Adrenal gland (tissue), 9 donors: ENCODE measurements at regions not wholly inside any gene's neighbourhood (a gene's known extent, or its start where the extent isn't known, plus 50 kb on each side); places are given as distances from the start of the nearest gene placed in this dataset.

Experiments used
- DNase-seq, 7 donors: peaks; one replicate each; pipeline ENCODE4 v3.0.0-alpha.2; 2019 to 2020
- H3K27ac ChIP-seq, 5 donors: fragments of 200-600 bp; sonication (generic) in 4 of 5; 1 replicate in 3 of 5; 2 replicates in 2 of 5; pipeline versions ENCODE4 v1.5.1 to v1.8.0; 2016 to 2020; ENCODE audit warnings: mild to moderate bottlenecking in 1 of 5
- H3K27me3 ChIP-seq: fragments of 200-600 bp; 2 replicates; pipeline ENCODE4 v1.8.0; 2021
- H3K36me3 ChIP-seq, 2 donors: fragments of 200-600 bp; replicated peaks in 1 of 2; 1 replicate in 1 of 2; 2 replicates in 1 of 2; pipeline versions ENCODE4 v1.5.1 to v1.8.0; 2018 to 2022
- H3K4me1 ChIP-seq, 2 donors: fragments of 200-600 bp; replicated peaks in 1 of 2; 1 replicate in 1 of 2; 2 replicates in 1 of 2; pipeline versions ENCODE4 v1.5.1 to v1.8.0; 2018 to 2021
- H3K4me3 ChIP-seq, 4 donors: fragments of 200-600 bp; sonication (generic) in 3 of 4; one replicate each; pipeline ENCODE4 v1.5.1; 2016 to 2018
- H3K9me3 ChIP-seq, 3 donors: fragments of 200-600 bp; sonication (generic) in 1 of 3; replicated peaks in 1 of 3; 1 replicate in 2 of 3; 2 replicates in 1 of 3; pipeline versions ENCODE4 v1.5.1 to v1.8.0; 2016 to 2021
- POLR2A ChIP-seq, 2 donors: fragments of 450-650 bp; IDR thresholded peaks; one replicate each; pipeline ENCODE4 v1.6.1; 2017; ENCODE audit warnings: antibody characterized with exemption in 2 of 2, mild to moderate bottlenecking in 2 of 2, moderate library complexity in 1 of 2
- WGBS, 4 donors: extraction: QIAGEN DNeasy Blood & Tissue Kit in 2 of 4; methylation state at CpG; one replicate each; pipeline versions ENCODE4 v1.1.5 to v1.1.7; 2013 to 2017; 5-methylcytosine and 5-hydroxymethylcytosine counted together
- intact Hi-C, 2 donors: fragments of 100-400 bp; cut with DNase I; formaldehyde crosslinking; loops; one replicate each; pipeline versions ENCODE4 v1.14.1 to v1.15.0; 2022 to 2023
- TF ChIP-seq, protein P1 (sequence below), 6 experiments: fragments of 450-650 bp in 4 of 6; fragments of 200-600 bp in 2 of 6; sonication (generic) in 1 of 6; IDR thresholded peaks; 1 replicate in 5 of 6; 2 replicates in 1 of 6; pipeline versions ENCODE4 v1.5.1 to v1.8.0; 2016 to 2021; ENCODE audit warnings: antibody characterized with exemption in 6 of 6, mild to moderate bottlenecking in 2 of 6, moderate library complexity in 1 of 6
- donor health status: healthy with polysubstance abuse.
- donor health status: Bipolar disorder and iron deficiency.
- donor health status: DM: yes; HTN: yes; CAD: no.
- donor health status: DM: no; HTN: no; CAD: no.
- donor health status: DM: no; HTN: no; CAD: no.

DNA sequence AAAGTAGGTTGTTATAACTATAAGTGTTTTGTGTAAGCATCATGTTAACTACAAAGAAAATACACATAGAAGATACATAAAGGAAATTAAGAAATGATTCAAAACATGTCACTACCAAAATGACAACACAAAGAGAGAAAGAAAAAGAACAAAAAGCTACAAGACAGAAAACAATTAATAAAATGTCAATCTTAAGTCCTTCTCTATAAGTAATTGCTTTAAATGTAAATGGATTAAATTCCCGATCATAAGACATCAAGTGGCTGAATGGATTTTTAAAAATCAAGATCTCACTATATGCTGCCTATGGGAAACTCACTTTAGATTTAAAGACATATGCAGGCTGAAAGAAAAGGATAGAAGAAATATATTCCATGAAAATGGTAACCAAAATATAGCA is 232.3 kb upstream of the NFIA start:
- DNase-seq = no peak
- TF ChIP-seq, protein P1, sequence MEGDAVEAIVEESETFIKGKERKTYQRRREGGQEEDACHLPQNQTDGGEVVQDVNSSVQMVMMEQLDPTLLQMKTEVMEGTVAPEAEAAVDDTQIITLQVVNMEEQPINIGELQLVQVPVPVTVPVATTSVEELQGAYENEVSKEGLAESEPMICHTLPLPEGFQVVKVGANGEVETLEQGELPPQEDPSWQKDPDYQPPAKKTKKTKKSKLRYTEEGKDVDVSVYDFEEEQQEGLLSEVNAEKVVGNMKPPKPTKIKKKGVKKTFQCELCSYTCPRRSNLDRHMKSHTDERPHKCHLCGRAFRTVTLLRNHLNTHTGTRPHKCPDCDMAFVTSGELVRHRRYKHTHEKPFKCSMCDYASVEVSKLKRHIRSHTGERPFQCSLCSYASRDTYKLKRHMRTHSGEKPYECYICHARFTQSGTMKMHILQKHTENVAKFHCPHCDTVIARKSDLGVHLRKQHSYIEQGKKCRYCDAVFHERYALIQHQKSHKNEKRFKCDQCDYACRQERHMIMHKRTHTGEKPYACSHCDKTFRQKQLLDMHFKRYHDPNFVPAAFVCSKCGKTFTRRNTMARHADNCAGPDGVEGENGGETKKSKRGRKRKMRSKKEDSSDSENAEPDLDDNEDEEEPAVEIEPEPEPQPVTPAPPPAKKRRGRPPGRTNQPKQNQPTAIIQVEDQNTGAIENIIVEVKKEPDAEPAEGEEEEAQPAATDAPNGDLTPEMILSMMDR (IDR thresholded peaks at IDR 0.05) = no peak
- no peak for TF ChIP-seq POLR2A (IDR thresholded peaks at IDR 0.05)
- WGBS, 4 donors = 90 to 96% (median 94%) methylated on average over 1 of the region's 1 CpG
- no peaks in the 10 kb centered on the region for H3K4me1 ChIP-seq
- H3K27me3 ChIP-seq = no peaks in the 10 kb centered on the region
- no peak overlapping the region for H3K4me3 ChIP-seq
- no peak overlapping the region for H3K27ac ChIP-seq
- no peaks in the 10 kb centered on the region for H3K9me3 ChIP-seq
- intact Hi-C loops = loop anchor here in 1 of 2 donors (10.0 kb wide), 1 partner anchor 195 kb away; no protein-coding TSS in a partner anchor
- H3K36me3 ChIP-seq = no peaks in the 10 kb centered on the region

DNA sequence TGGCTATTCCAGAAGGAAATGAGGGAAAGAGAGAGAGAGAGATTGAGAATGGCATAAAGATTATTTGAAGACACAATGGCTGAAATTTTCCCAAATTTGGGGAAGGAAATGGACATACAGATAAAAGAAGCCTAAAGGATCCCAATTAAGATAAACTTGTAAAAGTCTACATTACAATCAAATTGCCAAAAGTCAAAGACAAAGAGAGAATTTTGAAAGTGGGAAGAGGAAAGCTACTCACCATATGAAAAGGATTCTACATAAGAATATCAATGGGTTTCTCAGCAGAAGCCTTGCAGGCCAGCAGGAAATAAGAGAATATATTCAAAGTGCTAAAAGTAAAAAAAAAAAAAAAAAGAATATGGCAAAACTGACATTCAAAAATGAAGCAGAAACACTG is 233.0 kb upstream of the NFIA start:
- Histone ChIP-seq H3K4me3 (no peak overlapping the region), H3K9me3 (no peaks in the 10 kb centered on the region), H3K4me1 (no peaks in the 10 kb centered on the region), H3K36me3 (no peaks in the 10 kb centered on the region), H3K27ac (no peak overlapping the region), H3K27me3 (no peaks in the 10 kb centered on the region)
- intact Hi-C loops = loop anchor here in 1 of 2 donors (5.0 kb wide), 1 partner anchor 193 kb away; no protein-coding TSS in a partner anchor
- DNase-seq = no peak
- TF ChIP-seq, protein P1 (IDR thresholded peaks at IDR 0.05) = no peak
- no peak for TF ChIP-seq POLR2A (IDR thresholded peaks at IDR 0.05)

DNA sequence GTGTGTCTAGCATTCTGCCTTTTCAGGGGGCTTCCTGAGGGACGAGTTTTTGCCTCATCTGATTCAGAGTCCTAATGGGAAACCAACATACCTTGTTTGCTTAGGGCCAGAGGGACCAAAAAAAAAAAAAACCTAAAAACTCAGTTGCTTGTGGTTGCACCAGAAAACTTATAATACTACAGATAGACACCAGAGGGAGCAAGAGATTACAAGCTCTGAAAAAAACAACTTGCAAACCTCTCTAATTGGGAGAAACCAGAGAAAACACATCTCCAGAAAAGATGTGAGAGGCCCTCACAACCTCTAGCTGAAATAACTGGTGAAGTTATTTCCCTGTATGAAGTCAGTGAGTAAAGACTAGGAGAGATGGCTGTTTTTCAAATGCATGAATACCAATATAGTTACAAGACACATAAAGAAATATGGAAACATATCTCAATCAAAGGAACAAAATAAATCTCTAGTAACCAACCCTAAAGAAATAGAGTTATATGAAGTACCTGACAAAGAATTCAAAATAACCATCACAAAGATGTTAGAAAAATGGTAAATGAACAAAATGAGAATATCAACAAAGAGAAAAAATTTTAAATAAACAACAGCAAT is 233.7 kb upstream of the NFIA start:
- Histone ChIP-seq H3K4me3 (no peak overlapping the region), H3K4me1 (no peaks in the 10 kb centered on the region), H3K27me3 (no peaks in the 10 kb centered on the region), H3K36me3 (no peaks in the 10 kb centered on the region), H3K27ac (no peak overlapping the region), H3K9me3 (no peaks in the 10 kb centered on the region)
- intact Hi-C loops = loop anchor here in 1 of 2 donors (5.0 kb wide), 1 partner anchor 194 kb away; no protein-coding TSS in a partner anchor
- TF ChIP-seq, protein P1 (IDR thresholded peaks at IDR 0.05) = peak; percentile 30 to 68 (median 48)
- TF ChIP-seq POLR2A (IDR thresholded peaks at IDR 0.05) = no peak
- DNase-seq = no peak
- 7 to 18% (median 14%) methylated on average over 1 of the region's 1 CpG for WGBS, 4 donors

DNA sequence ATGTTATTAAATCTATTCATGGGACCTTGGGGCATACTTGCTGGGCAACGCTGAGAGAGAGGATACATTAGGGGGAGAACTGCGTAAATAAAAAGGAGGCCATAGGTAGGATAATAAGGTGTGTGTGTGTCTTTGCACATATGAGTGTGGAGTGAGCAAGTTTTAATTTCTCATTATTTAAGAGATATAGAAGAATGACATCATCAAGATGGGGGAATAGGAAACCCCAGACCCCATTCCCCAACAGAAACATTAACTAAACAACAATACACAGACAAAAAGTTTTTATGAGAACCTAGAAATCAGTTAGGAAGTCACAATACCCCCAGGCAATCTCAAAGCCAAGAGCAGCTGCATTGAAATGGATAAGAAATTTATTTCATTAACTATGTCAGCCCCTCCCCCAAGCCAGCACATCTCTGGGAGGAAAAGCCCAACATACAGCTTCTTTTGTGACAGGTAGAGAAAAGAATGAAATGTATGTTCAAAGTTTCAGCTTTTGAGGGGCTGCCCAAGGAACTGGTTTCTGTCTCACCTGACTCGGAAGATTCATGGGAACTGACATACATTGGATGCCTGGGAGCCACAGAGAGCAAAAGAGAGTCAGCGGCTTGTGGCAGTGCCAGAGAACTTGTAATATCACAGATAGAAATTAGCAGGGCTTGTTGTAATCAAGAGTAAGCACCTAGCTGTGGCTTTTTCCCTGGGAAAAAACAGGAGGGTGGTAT is 234.3 kb upstream of the NFIA start:
- H3K9me3 ChIP-seq = no peaks in the 10 kb centered on the region
- H3K4me1 ChIP-seq = no peaks in the 10 kb centered on the region
- no peak for DNase-seq
- no peaks in the 10 kb centered on the region for H3K36me3 ChIP-seq
- no peak overlapping the region for H3K4me3 ChIP-seq
- no peaks in the 10 kb centered on the region for H3K27me3 ChIP-seq
- intact Hi-C loops = loop anchor here in 1 of 2 donors (5.0 kb wide), 1 partner anchor 194 kb away; no protein-coding TSS in a partner anchor
- no peak overlapping the region for H3K27ac ChIP-seq
- TF ChIP-seq POLR2A (IDR thresholded peaks at IDR 0.05) = no peak
- TF ChIP-seq, protein P1 (IDR thresholded peaks at IDR 0.05) = no peak
- WGBS, 4 donors = 79 to 89% (median 87%) methylated on average over 4 of the region's 4 CpGs
